HL-60 (cell line): ENCODE measurements at regions not wholly inside any gene's neighbourhood (a gene's known extent, or its start where the extent isn't known, plus 50 kb on each side); places are given as distances from the start of the nearest gene placed in this dataset.

Source experiments
- CTCF ChIP-seq: IDR thresholded peaks from one replicate; pipeline ENCODE4 v1.5.1; 2011; ENCODE audit warnings: low read length, control low read depth, inconsistent platforms; ENCODE audit not compliant: insufficient read depth
- GABPA ChIP-seq: IDR thresholded peaks from 2 replicates; pipeline ENCODE4 v1.6.1; 2012; ENCODE audit warnings: low read depth
- POLR2AphosphoS5 ChIP-seq: IDR thresholded peaks from 2 replicates; pipeline ENCODE4 v1.6.1; 2012; ENCODE audit warnings: low read depth
- REST ChIP-seq: IDR thresholded peaks from 2 replicates; pipeline ENCODE4 v1.6.1; 2012; ENCODE audit warnings: low read depth; ENCODE audit not compliant: insufficient replicate concordance
- SPI1 ChIP-seq: IDR thresholded peaks from 2 replicates; pipeline ENCODE4 v1.6.1; 2012; ENCODE audit warnings: low read depth, mild to moderate bottlenecking, borderline replicate concordance

- TF ChIP-seq CTCF (no peak), SPI1 (no peak), POLR2AphosphoS5 (no peak), REST (no peak), GABPA (no peak)
Measured at GRCh38 chr13:29689548-29689947, 94.1 kb upstream of the SLC7A1 start.
